GM12878 (cell line): ENCODE measurements at regions not wholly inside any gene's neighbourhood (a gene's known extent, or its start where the extent isn't known, plus 50 kb on each side); places are given as distances from the start of the nearest gene placed in this dataset.

Source experiments
- ATAC-seq: fragments of 200-7000 bp; cut with Tn5 transposase; 3 replicates; pipeline ENCODE4 v1.9.1; 2020; ENCODE audit warnings: mild to moderate bottlenecking, moderate library complexity
- BruUV-seq: library from RNA; stranded (reverse); fragments of 400-500 nt; replicated peaks from 2 replicates; lab custom pipeline; 2021; lab: Mats Ljungman, UMichigan
- CTCF ChIA-PET: fragments of 300-600 bp; sonication (Branson Sonifier 250); formaldehyde crosslinking; extraction: SDS; loops from one replicate; lab custom pipeline; 2021; ENCODE audit warnings: inconsistent platforms; lab: Yijun Ruan, JAX
- POLR2A ChIA-PET: fragments of 350-600 bp; formaldehyde crosslinking; extraction: SDS; loops from one replicate; lab custom pipeline; 2021; ENCODE audit warnings: inconsistent platforms; lab: Charles Lee
- RAD21 ChIA-PET: fragments of 300-600 bp; sonication (Branson Sonifier 250); formaldehyde crosslinking; loops from one replicate; lab custom pipeline; 2023; ENCODE audit warnings: antibody characterized with exemption; ENCODE audit not compliant: unreplicated experiment; lab: Charles Lee
- SMC1A ChIA-PET: fragments of 300-600 bp; sonication (Branson Sonifier 250); formaldehyde crosslinking; loops from one replicate; lab custom pipeline; 2023; ENCODE audit not compliant: unreplicated experiment, uncharacterized antibody; lab: Charles Lee
- DNase-seq: peaks from one replicate; pipeline ENCODE4 v3.0.0-alpha.2; 2011; ENCODE audit warnings: low read depth, low spot score
- FAIRE-seq: peaks from 3 replicates; lab custom pipeline; 2011; peaks lifted over from hg19 to GRCh38; lab: Jason Lieb, UNC
- H2AFZ ChIP-seq: 2 replicates; pipeline ENCODE4 v1.6.0; 2011; ENCODE audit warnings: low read depth, low read length, control low read depth; ENCODE audit not compliant: control insufficient read depth
- H3K27ac ChIP-seq: 2 replicates; pipeline ENCODE4 v1.5.1; 2011; ENCODE audit warnings: control low read depth; ENCODE audit not compliant: control insufficient read depth, insufficient read depth
- H3K27me3 ChIP-seq, 2 experiments: replicated peaks in 1 of 2; 2 replicates each; pipeline versions ENCODE4 v1.6.0 to v1.6.1; 2011; ENCODE audit warnings: low read length in 1 of 2; ENCODE audit not compliant: control insufficient read depth in 2 of 2, insufficient read depth in 2 of 2
- H3K36me3 ChIP-seq, 2 experiments: 2 replicates each; pipeline ENCODE4 v1.5.1; 2011; ENCODE audit warnings: low read length in 1 of 2; ENCODE audit not compliant: control insufficient read depth in 2 of 2, insufficient read depth in 2 of 2
- H3K4me1 ChIP-seq: 2 replicates; pipeline ENCODE4 v1.6.1; 2011; ENCODE audit warnings: mild to moderate bottlenecking, low read length, moderate library complexity, mixed read lengths; ENCODE audit not compliant: control insufficient read depth, insufficient read depth
- H3K4me2 ChIP-seq: 2 replicates; pipeline ENCODE4 v1.6.0; 2011; ENCODE audit warnings: control low read depth; ENCODE audit not compliant: control insufficient read depth, insufficient read depth
- H3K4me3 ChIP-seq: fragments of 200-600 bp; sonication (generic); 2 replicates; pipeline ENCODE4 v1.5.1; 2016
- H3K79me2 ChIP-seq: 2 replicates; pipeline ENCODE4 v1.6.0; 2011; ENCODE audit warnings: low read length; ENCODE audit not compliant: control insufficient read depth, insufficient read depth
- H3K9ac ChIP-seq: 2 replicates; pipeline ENCODE4 v1.8.0; 2011; ENCODE audit warnings: low read length, control low read depth, mixed read lengths; ENCODE audit not compliant: control insufficient read depth, insufficient read depth
- H3K9me3 ChIP-seq: replicated peaks from 3 replicates; pipeline ENCODE4 v1.5.1; 2011; ENCODE audit warnings: mild to moderate bottlenecking, low read length; ENCODE audit not compliant: control insufficient read depth, insufficient read depth
- H4K20me1 ChIP-seq: 2 replicates; pipeline ENCODE4 v1.6.0; 2011; ENCODE audit not compliant: control insufficient read depth, insufficient read depth
- BHLHE40 ChIP-seq, 2 experiments: fragments of 450-650 bp in 1 of 2; IDR thresholded peaks; 2 replicates each; pipeline ENCODE4 v1.6.1; 2011 to 2017; ENCODE audit warnings: low read depth in 2 of 2, borderline replicate concordance in 1 of 2, improper control_type of control experiment in 1 of 2, low read length in 1 of 2, mild to moderate bottlenecking in 1 of 2
- CEBPB ChIP-seq, 2 experiments: fragments of 150-350 bp in 1 of 2; IDR thresholded peaks; 2 replicates each; pipeline ENCODE4 v1.6.1; 2012 to 2014; ENCODE audit warnings: low read depth in 2 of 2, low read length in 2 of 2, borderline replicate concordance in 1 of 2, inconsistent platforms in 1 of 2
- CHD2 ChIP-seq: IDR thresholded peaks from 2 replicates; pipeline ENCODE4 v1.6.1; 2011; ENCODE audit warnings: low read depth, low read length, improper control_type of control experiment, borderline replicate concordance
- DPF2 ChIP-seq: fragments of 450-650 bp; IDR thresholded peaks from 2 replicates; pipeline ENCODE4 v1.6.1; 2017; ENCODE audit warnings: mild to moderate bottlenecking
- ESRRA ChIP-seq: IDR thresholded peaks from 2 replicates; pipeline ENCODE4 v1.6.1; 2012; ENCODE audit warnings: mild to moderate bottlenecking, low read length, improper control_type of control experiment
- MXI1 ChIP-seq: fragments of 150-350 bp; IDR thresholded peaks from 2 replicates; pipeline ENCODE4 v1.6.1; 2011; ENCODE audit warnings: low read depth, mild to moderate bottlenecking, inconsistent platforms, low read length, improper control_type of control experiment
- NR2F1 ChIP-seq: fragments of 450-650 bp; conservative IDR thresholded peaks from 2 replicates; pipeline ENCODE4 v1.6.1; 2017; ENCODE audit warnings: mild to moderate bottlenecking
- PAX5 ChIP-seq: IDR thresholded peaks from 2 replicates; pipeline ENCODE4 v1.6.1; 2011; ENCODE audit warnings: low read depth, low read length, borderline replicate concordance
- POLR2AphosphoS2 ChIP-seq: IDR thresholded peaks from 2 replicates; pipeline ENCODE4 v1.6.1; 2011; ENCODE audit warnings: low read depth, mild to moderate bottlenecking, low read length, improper control_type of control experiment, moderate library complexity
- POLR2AphosphoS5 ChIP-seq: IDR thresholded peaks from 2 replicates; pipeline ENCODE4 v1.6.1; 2011; ENCODE audit warnings: mild to moderate bottlenecking, low read length, inconsistent platforms
- POU2F2 ChIP-seq: IDR thresholded peaks from 3 replicates; pipeline ENCODE4 v1.6.1; 2011; ENCODE audit warnings: low read depth, mild to moderate bottlenecking, low read length, borderline replicate concordance
- RB1 ChIP-seq: fragments of 450-650 bp; formaldehyde crosslinking; IDR thresholded peaks from 2 replicates; pipeline ENCODE4 v1.6.1; 2017; ENCODE audit warnings: mild to moderate bottlenecking, borderline replicate concordance
- SMAD5 ChIP-seq: IDR thresholded peaks from 2 replicates; pipeline ENCODE4 v1.6.1; 2016; ENCODE audit warnings: antibody characterized with exemption, low read depth
- SMARCA5 ChIP-seq: fragments of 450-650 bp; IDR thresholded peaks from 2 replicates; pipeline ENCODE4 v1.6.1; 2017; ENCODE audit warnings: mild to moderate bottlenecking
- STAT1 ChIP-seq: fragments of 450-650 bp; conservative IDR thresholded peaks from 2 replicates; pipeline ENCODE4 v1.6.1; 2014; ENCODE audit warnings: antibody characterized with exemption, mild to moderate bottlenecking
- TARDBP ChIP-seq: IDR thresholded peaks from 2 replicates; pipeline ENCODE4 v1.6.1; 2016; ENCODE audit warnings: borderline replicate concordance
- TCF7 ChIP-seq: IDR thresholded peaks from 2 replicates; pipeline ENCODE4 v1.6.1; 2014; ENCODE audit warnings: antibody characterized with exemption, borderline replicate concordance
- YY1 ChIP-seq: IDR thresholded peaks from 2 replicates; pipeline ENCODE4 v1.6.1; 2011; ENCODE audit warnings: low read depth, mild to moderate bottlenecking, low read length
- ZBTB40 ChIP-seq: fragments of 450-650 bp; IDR thresholded peaks from 2 replicates; pipeline ENCODE4 v1.6.1; 2016; ENCODE audit warnings: mild to moderate bottlenecking, moderate library complexity, borderline replicate concordance
- ZSCAN29 ChIP-seq: fragments of 450-650 bp; IDR thresholded peaks from 2 replicates; pipeline ENCODE4 v1.6.1; 2017; ENCODE audit warnings: mild to moderate bottlenecking, moderate library complexity
- WGBS: methylation state at CpG from one replicate; pipeline ENCODE4 v1.1.6; 2016; ENCODE audit warnings: low lambda C conversion rate; ENCODE audit not compliant: insufficient replicate concordance, insufficient coverage; ENCODE audit errors: missing lambda C conversion rate; 5-methylcytosine and 5-hydroxymethylcytosine counted together
- in situ Hi-C: fragments of 300-500 bp; cut with MboI; formaldehyde crosslinking; loops from 9 replicates; pipeline ENCODE4 v1.14.3; 2018; ENCODE audit warnings: mixed read lengths
- intact Hi-C: fragments of 100-400 bp; cut with micrococcal nuclease; formaldehyde crosslinking; loops from one replicate; pipeline ENCODE4 v1.14.2; 2022; ENCODE audit not compliant: unreplicated experiment

GRCh38 chr6:156719720-156720563, 57.2 kb upstream of the ARID1B start:
- peak; percentile 88 for FAIRE-seq
- TF ChIP-seq CEBPB (IDR thresholded peaks at IDR 0.05; ENCODE audit: borderline replicate concordance in 1 of 2, low read depth in 2 of 2, low read length in 2 of 2) (0 out of 4 replicates have a peak, but pooled peaks have one; percentile 16 to 56), ZSCAN29 (0 out of 2 replicates have a peak, but pooled peaks have one; percentile 56), DPF2 (peak; percentile 83; the same call in 1 of the 2 replicates), STAT1 (0 out of 2 replicates have a peak, but pooled peaks have one; percentile 72), POLR2AphosphoS5 (peak; percentile 58), ESRRA (no peak), YY1 (peak; percentile 52; the same call in 1 of the 2 replicates), SMARCA5 (peak; percentile 80), TCF7 (no peak), NR2F1 (peak; percentile 98), RB1 (peak; percentile 88; the same call in 1 of the 2 replicates), SMAD5 (0 out of 2 replicates have a peak, but pooled peaks have one; percentile 24), TARDBP (0 out of 2 replicates have a peak, but pooled peaks have one; percentile 10), BHLHE40 (IDR thresholded peaks at IDR 0.05; ENCODE audit: borderline replicate concordance in 1 of 2, low read depth in 2 of 2, low read length in 1 of 2) (peak; percentile 94 to 98), PAX5 (peak; percentile 76; the same call in 1 of the 2 replicates), POLR2AphosphoS2 (0 out of 2 replicates have a peak, but pooled peaks have one; percentile 25), POU2F2 (0 out of 3 replicates have a peak, but pooled peaks have one; percentile 37), MXI1 (peak; percentile 70), ZBTB40 (no peak), CHD2 (peak; percentile 86)

More at GRCh38 chr6:156719720-156720563, 57.2 kb upstream of the ARID1B start:
- Histone ChIP-seq H2AFZ (peak overlapping the region; percentile 71), H4K20me1 (no peaks in the 10 kb centered on the region), H3K27me3 (no peaks in the 10 kb centered on the region), H3K9ac (peak overlapping the region; percentile 85), H3K79me2 (no peaks in the 10 kb centered on the region; the same call in none of the 2 replicates), H3K9me3 (peaks cover 1% of the 10 kb centered on the region; the same call in 1 of the 3 replicates), H3K36me3 (no peaks in the 10 kb centered on the region), H3K27ac (peak overlapping the region; percentile 96), H3K4me3 (peak overlapping the region; percentile 58), H3K4me1 (peaks cover 37% of the 10 kb centered on the region), H3K4me2 (peak overlapping the region; percentile 67)
- in situ Hi-C loops (no loop called here), intact Hi-C loops (loop anchor here (1.0 to 5.0 kb wide), 5 partner anchors 21 to 156 kb away; partner anchors contain the start of gene ARID1B)
- BruUV-seq = no TSS peak
- 45% methylated on average over 46 of the region's 50 CpGs for WGBS
- DNase-seq = peak; percentile 65
- SMC1A ChIA-PET = interaction anchor here (0.7 to 16.6 kb wide), 32 partner anchors 9 to 1404 kb away, joined by 3 to 266 read pairs (median 8); partner anchors contain the start of gene ARID1B
- RAD21 ChIA-PET = interaction anchor here (0.7 to 5.6 kb wide), 44 partner anchors 9 to 349 kb away, joined by 3 to 136 read pairs (median 6); partner anchors contain the start of gene ARID1B
- CTCF ChIA-PET = interaction anchor here (0.8 to 2.9 kb wide), 22 partner anchors 18 to 1391 kb away, joined by 3 to 42 read pairs (median 5); partner anchors contain the start of gene ARID1B
- ATAC-seq = peak; percentile 89
- POLR2A ChIA-PET = interaction anchor here (0.6 to 3.2 kb wide), 20 partner anchors 19 to 299 kb away, joined by 3 to 36 read pairs (median 6); partner anchors contain the start of gene ARID1B
